OCI-LY7 (cell line): ENCODE measurements at regions not wholly inside any gene's neighbourhood (a gene's known extent, or its start where the extent isn't known, plus 50 kb on each side); places are given as distances from the start of the nearest gene placed in this dataset.

Experiments used
- BruUV-seq: library from RNA; stranded (reverse); fragments of 400-500 nt; replicated peaks from 2 replicates; lab custom pipeline; 2021; lab: Mats Ljungman, UMichigan
- CTCF ChIA-PET: fragments of 300-600 bp; sonication (Branson Sonifier 250); formaldehyde crosslinking; loops from one replicate; lab custom pipeline; 2022; ENCODE audit warnings: antibody characterized with exemption; ENCODE audit not compliant: unreplicated experiment; lab: Charles Lee
- POLR2A ChIA-PET: fragments of 300-600 bp; sonication (Branson Sonifier 250); formaldehyde crosslinking; loops from one replicate; lab custom pipeline; 2022; ENCODE audit warnings: antibody characterized with exemption; lab: Charles Lee
- DNase-seq: peaks from one replicate; pipeline ENCODE4 v3.0.0-alpha.2; 2015; ENCODE audit warnings: low spot score
- H2AFZ ChIP-seq: fragments of 200-600 bp; sonication (generic), shearing (Covaris generic); 2 replicates; pipeline ENCODE4 v1.6.1; 2014; ENCODE audit warnings: mild to moderate bottlenecking, antibody characterized with exemption, low read length, moderate library complexity
- H3K27ac ChIP-seq: fragments of 200-600 bp; sonication (generic); 2 replicates; pipeline ENCODE4 v1.5.1; 2014; ENCODE audit warnings: mixed run types, low read depth, mild to moderate bottlenecking, moderate library complexity, low read length, inconsistent platforms; ENCODE audit not compliant: poor library complexity, severe bottlenecking
- H3K36me3 ChIP-seq: fragments of 200-600 bp; sonication (generic); 2 replicates; pipeline ENCODE4 v1.6.1; 2014; ENCODE audit warnings: mild to moderate bottlenecking, antibody characterized with exemption, low read length, moderate library complexity, mixed read lengths; ENCODE audit not compliant: insufficient read depth
- H3K4me1 ChIP-seq: fragments of 200-600 bp; sonication (generic); 2 replicates; pipeline ENCODE4 v1.5.1; 2014; ENCODE audit warnings: mild to moderate bottlenecking, low read length; ENCODE audit not compliant: insufficient read depth, poor library complexity, severe bottlenecking
- H3K4me2 ChIP-seq: fragments of 200-600 bp; sonication (generic); 2 replicates; pipeline ENCODE4 v1.6.1; 2014; ENCODE audit warnings: mild to moderate bottlenecking, low read length
- H3K4me3 ChIP-seq: fragments of 200-600 bp; sonication (generic); 2 replicates; pipeline ENCODE4 v1.5.1; 2014; ENCODE audit warnings: mild to moderate bottlenecking, low read depth, low read length; ENCODE audit not compliant: poor library complexity, severe bottlenecking
- H3K79me2 ChIP-seq: fragments of 200-600 bp; sonication (generic); 2 replicates; pipeline ENCODE4 v1.6.1; 2016; ENCODE audit warnings: low read depth, mild to moderate bottlenecking, low read length, moderate library complexity, mixed read lengths; ENCODE audit not compliant: insufficient read depth
- H3K9me2 ChIP-seq: fragments of 200-600 bp; sonication (generic); 2 replicates; pipeline ENCODE4 v1.6.1; 2016; ENCODE audit warnings: mild to moderate bottlenecking, low read length, mixed read lengths; ENCODE audit not compliant: insufficient read depth
- H3K9me3 ChIP-seq: fragments of 200-600 bp; sonication (generic); 2 replicates; pipeline ENCODE4 v1.6.1; 2014; ENCODE audit warnings: mild to moderate bottlenecking, mixed run types, low read length, mixed read lengths
- H4K20me1 ChIP-seq: fragments of 200-600 bp; sonication (generic); 2 replicates; pipeline ENCODE4 v1.6.1; 2014; ENCODE audit warnings: mild to moderate bottlenecking, antibody characterized with exemption, low read length, moderate library complexity, mixed read lengths; ENCODE audit not compliant: insufficient read depth
- CTCF ChIP-seq: fragments of 200-600 bp; sonication (generic); conservative IDR thresholded peaks from 2 replicates; pipeline ENCODE4 v1.5.1; 2014; ENCODE audit warnings: mild to moderate bottlenecking, antibody characterized with exemption, low read length, moderate library complexity, mixed read lengths
- EZH2phosphoT487 ChIP-seq: fragments of 200-600 bp; sonication (generic); IDR thresholded peaks from 2 replicates; pipeline ENCODE4 v1.6.1; 2018; ENCODE audit warnings: low read depth, borderline replicate concordance, mild to moderate bottlenecking, mixed run types, antibody characterized with exemption, low read length, moderate library complexity, mixed read lengths
- intact Hi-C: fragments of 100-400 bp; cut with micrococcal nuclease; formaldehyde crosslinking; loops from one replicate; pipeline ENCODE4 v1.10.0; 2022; ENCODE audit not compliant: unreplicated experiment

DNA sequence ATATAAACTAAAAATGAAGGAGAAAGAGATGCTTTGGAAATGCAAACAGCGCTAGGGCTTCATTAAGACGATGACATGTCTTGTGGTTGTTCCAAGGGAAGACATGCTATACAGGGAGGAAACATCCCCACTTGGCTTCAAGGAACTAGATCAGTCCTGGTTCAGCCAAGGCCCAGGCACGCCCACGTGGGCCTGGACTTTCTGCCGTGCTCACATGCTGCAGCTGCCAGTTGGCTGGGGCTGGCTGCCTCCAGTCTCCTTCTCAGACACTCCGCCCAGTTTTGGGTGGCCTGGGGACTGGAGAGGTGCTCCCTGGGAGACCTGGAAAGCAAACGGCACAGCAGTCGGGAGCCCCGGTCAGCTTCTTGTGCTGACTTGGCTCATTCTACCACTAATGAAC is 109.6 kb downstream of the GLI2 start:
- no peak overlapping the region for H3K27ac ChIP-seq
- H3K36me3 ChIP-seq: no peaks in the 10 kb centered on the region
- no peaks in the 10 kb centered on the region for H3K9me2 ChIP-seq
- no peak overlapping the region for H3K4me2 ChIP-seq
- ChIA-PET POLR2A (no interaction called here), CTCF (no interaction called here)
- intact Hi-C loops: no loop called here
- no peaks in the 10 kb centered on the region for H3K79me2 ChIP-seq
- H3K4me1 ChIP-seq: no peaks in the 10 kb centered on the region
- no peak for DNase-seq
- no peak overlapping the region for H3K4me3 ChIP-seq
- no TSS peak for BruUV-seq
- TF ChIP-seq EZH2phosphoT487: no peak
- no peak for TF ChIP-seq CTCF
- H3K9me3 ChIP-seq: no peaks in the 10 kb centered on the region
- no peaks in the 10 kb centered on the region for H4K20me1 ChIP-seq
- H2AFZ ChIP-seq: no peak overlapping the region

DNA sequence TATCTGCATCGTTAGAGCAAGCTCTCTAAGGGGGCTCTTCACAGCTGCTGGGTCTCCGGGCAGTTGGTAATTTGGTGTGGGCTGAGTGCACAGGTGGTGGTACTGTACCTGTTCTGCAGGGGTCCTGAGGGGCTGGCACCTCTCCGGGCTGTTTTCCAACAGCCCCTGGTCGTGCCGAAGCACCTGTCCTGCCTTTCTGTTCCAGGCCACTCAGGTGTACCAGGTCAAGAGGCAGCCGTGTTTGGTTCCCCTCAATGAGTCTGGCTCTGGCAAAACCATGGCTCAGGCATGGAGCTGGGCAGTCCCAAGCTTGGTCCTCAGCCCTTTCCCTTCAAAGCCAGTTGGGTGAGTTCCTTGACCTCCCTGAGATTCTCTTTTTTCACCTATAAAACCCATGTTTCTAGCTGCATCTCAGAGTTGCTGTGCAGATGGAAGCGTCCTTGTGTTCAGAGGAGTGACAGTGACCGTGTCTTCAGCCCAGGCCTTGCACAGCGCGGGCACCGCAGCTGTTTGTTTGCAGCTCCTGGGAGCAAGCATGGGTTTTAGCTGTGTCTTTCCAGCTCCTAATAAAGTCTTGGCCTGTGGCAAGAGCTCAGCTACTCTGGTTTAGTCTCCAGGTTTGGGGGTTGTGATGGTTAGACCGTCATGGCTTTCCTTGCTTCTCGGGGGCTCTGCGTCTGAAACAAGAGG is 110.9 kb downstream of the GLI2 start:
- CTCF ChIA-PET: no interaction called here
- intact Hi-C loops: no loop called here
- Histone ChIP-seq H3K4me3 (no peak overlapping the region), H3K9me3 (no peaks in the 10 kb centered on the region), H3K4me1 (no peaks in the 10 kb centered on the region), H3K36me3 (no peaks in the 10 kb centered on the region), H3K9me2 (no peaks in the 10 kb centered on the region), H4K20me1 (no peaks in the 10 kb centered on the region), H2AFZ (no peak overlapping the region), H3K79me2 (no peaks in the 10 kb centered on the region), H3K4me2 (no peak overlapping the region), H3K27ac (no peak overlapping the region)
- POLR2A ChIA-PET: no interaction called here
- TF ChIP-seq EZH2phosphoT487: no peak
- TF ChIP-seq CTCF: no peak
- DNase-seq: no peak
- no TSS peak for BruUV-seq

GRCh38 chr2:120847700-120848321 is 112.1 kb downstream of the GLI2 start:
- TF ChIP-seq CTCF (no peak), EZH2phosphoT487 (no peak)
- ChIA-PET POLR2A (interaction anchor here (0.7 kb wide), 1 partner anchor 152 kb away, joined by 3 read pairs; no protein-coding TSS in a partner anchor), CTCF (no interaction called here)
- Histone ChIP-seq H3K9me3 (no peaks in the 10 kb centered on the region), H3K4me3 (no peak overlapping the region), H3K27ac (no peak overlapping the region), H3K9me2 (no peaks in the 10 kb centered on the region), H4K20me1 (no peaks in the 10 kb centered on the region; the same call in 1 of the 2 replicates), H3K4me2 (no peak overlapping the region), H3K79me2 (no peaks in the 10 kb centered on the region), H3K36me3 (no peaks in the 10 kb centered on the region), H3K4me1 (no peaks in the 10 kb centered on the region), H2AFZ (no peak overlapping the region)
- intact Hi-C loops: no loop called here
- no TSS peak for BruUV-seq
- DNase-seq: no peak
